ENCODE measurements at regions not wholly inside any gene's neighbourhood (a gene's known extent, or its start where the extent isn't known, plus 50 kb on each side); places are given as distances from the start of the nearest gene placed in this dataset.
"Not testable (repeated sequence)": the region's sequence is repeated elsewhere in the genome, so short reads cannot be mapped to it uniquely, and the experiment has no call there.

GRCh38 chr2:76174505-76174904 is 463.8 kb upstream of the GCFC2 start:
- WGBS, 2 donors: 50 to 55% methylated on average over 2 of the region's 2 CpGs
- Histone ChIP-seq H3K27me3 (no peaks in the 10 kb centered on the region), H3K36me3 (no peaks in the 10 kb centered on the region), H3K4me1 (no peaks in the 10 kb centered on the region), H3K4me3 (replicated peaks in 1 of 3) (no peak overlapping the region), H3K9me3 (no peaks in the 10 kb centered on the region), H3K27ac (no peak overlapping the region)
- no peak for DNase-seq
- intact Hi-C loops (cut with DNase I): no loop called here
- TF ChIP-seq CTCF (IDR thresholded peaks at IDR 0.05): no peak
- TF ChIP-seq POLR2A (IDR thresholded peaks at IDR 0.05): no peak

- DNase-seq; H3K27me3 ChIP-seq; H3K27ac ChIP-seq; H3K4me3 ChIP-seq (replicated peaks in 1 of 3); intact Hi-C loops (cut with DNase I); H3K36me3 ChIP-seq; H3K9me3 ChIP-seq; H3K4me1 ChIP-seq: not testable (repeated sequence)
- 0% methylated on average over 1 of the region's 1 CpG for WGBS, 2 donors
These were observed 462.5 kb upstream of the GCFC2 start for GRCh38 chr2:76173206-76173605.

GRCh38 chr2:76172154-76172595 is 461.5 kb upstream of the GCFC2 start:
- H3K4me1 ChIP-seq: not testable (repeated sequence)

GRCh38 chr2:76170856-76171255 is 460.1 kb upstream of the GCFC2 start:
- no peaks in the 10 kb centered on the region for H3K9me3 ChIP-seq
- no peaks in the 10 kb centered on the region for H3K4me1 ChIP-seq
- no peak for TF ChIP-seq POLR2A (IDR thresholded peaks at IDR 0.05)
- TF ChIP-seq CTCF (IDR thresholded peaks at IDR 0.05): no peak
- WGBS, 2 donors: 54 to 65% methylated on average over 2 of the region's 2 CpGs
- H3K4me3 ChIP-seq (replicated peaks in 1 of 3): no peak overlapping the region
- H3K36me3 ChIP-seq: no peaks in the 10 kb centered on the region
- H3K27ac ChIP-seq: no peak overlapping the region
- no peaks in the 10 kb centered on the region for H3K27me3 ChIP-seq
- intact Hi-C loops (cut with DNase I): no loop called here
- DNase-seq: no peak

More at GRCh38 chr2:76172154-76172595, 461.5 kb upstream of the GCFC2 start:
- H3K27ac ChIP-seq; H3K36me3 ChIP-seq; DNase-seq; intact Hi-C loops (cut with DNase I); H3K27me3 ChIP-seq; H3K4me3 ChIP-seq (replicated peaks in 1 of 3); H3K9me3 ChIP-seq: not testable (repeated sequence)

- no peak for TF ChIP-seq POLR2A (IDR thresholded peaks at IDR 0.05)
- TF ChIP-seq CTCF (IDR thresholded peaks at IDR 0.05): no peak
- intact Hi-C loops (cut with DNase I): no loop called here
- WGBS, 2 donors: 68 to 75% methylated on average over 1 of the region's 1 CpG
- Histone ChIP-seq H3K36me3 (no peaks in the 10 kb centered on the region), H3K9me3 (no peaks in the 10 kb centered on the region), H3K27ac (no peak overlapping the region), H3K4me3 (replicated peaks in 1 of 3) (no peak overlapping the region), H3K4me1 (no peaks in the 10 kb centered on the region), H3K27me3 (no peaks in the 10 kb centered on the region)
- no peak for DNase-seq
These were observed 459.3 kb upstream of the GCFC2 start for GRCh38 chr2:76170009-76170384.

- Histone ChIP-seq H3K27me3 (no peaks in the 10 kb centered on the region), H3K36me3 (no peaks in the 10 kb centered on the region), H3K4me3 (replicated peaks in 1 of 3) (no peak overlapping the region), H3K27ac (no peak overlapping the region), H3K4me1 (no peaks in the 10 kb centered on the region), H3K9me3 (no peaks in the 10 kb centered on the region)
- DNase-seq: no peak
- intact Hi-C loops (cut with DNase I): no loop called here
- 64 to 74% methylated on average over 2 of the region's 2 CpGs for WGBS, 2 donors
- TF ChIP-seq POLR2A (IDR thresholded peaks at IDR 0.05): no peak
- TF ChIP-seq CTCF (IDR thresholded peaks at IDR 0.05): no peak
These were observed 458.7 kb upstream of the GCFC2 start for GRCh38 chr2:76169276-76170008.
